ENCODE measurements at regions not wholly inside any gene's neighbourhood (a gene's known extent, or its start where the extent isn't known, plus 50 kb on each side); places are given as distances from the start of the nearest gene placed in this dataset.

GRCh38 chrX:150148749-150149672 lies 210.7 kb upstream of the EOLA2 start:
- TF ChIP-seq NBN (IDR thresholded peaks at IDR 0.05) (no peak), KAT2A (conservative IDR thresholded peaks at IDR 0.05; ENCODE audit: control insufficient read depth, low read depth, low read length) (no peak), NR2C1 (IDR thresholded peaks at IDR 0.05) (no peak), CTCF (IDR thresholded peaks at IDR 0.05 in 2 of 3, conservative IDR thresholded peaks at IDR 0.05 in 1 of 3; ENCODE audit: control insufficient read depth in 2 of 3, extremely low read depth in 1 of 3, insufficient read depth in 1 of 3, low read depth in 3 of 3, low read length in 3 of 3) (no peak), EZH2 (IDR thresholded peaks at IDR 0.05; ENCODE audit: borderline replicate concordance, control insufficient read depth, low read depth, low read length) (no peak), IKZF2 (IDR thresholded peaks at IDR 0.05) (no peak), CEBPB (IDR thresholded peaks at IDR 0.05; ENCODE audit: borderline replicate concordance in 1 of 2, low read depth in 2 of 2, low read length in 2 of 2) (no peak), TAF1 (IDR thresholded peaks at IDR 0.05; ENCODE audit: borderline replicate concordance, low read depth, low read length) (no peak), PBX3 (IDR thresholded peaks at IDR 0.05; ENCODE audit: insufficient replicate concordance, low read depth, low read length) (no peak), NRF1 (conservative IDR thresholded peaks at IDR 0.05; ENCODE audit: low read depth, low read length) (no peak), ZBED1 (IDR thresholded peaks at IDR 0.05; ENCODE audit: borderline replicate concordance) (no peak), BRCA1 (IDR thresholded peaks at IDR 0.05; ENCODE audit: low read depth, low read length) (no peak)
- TF ChIP-seq, protein P1, sequence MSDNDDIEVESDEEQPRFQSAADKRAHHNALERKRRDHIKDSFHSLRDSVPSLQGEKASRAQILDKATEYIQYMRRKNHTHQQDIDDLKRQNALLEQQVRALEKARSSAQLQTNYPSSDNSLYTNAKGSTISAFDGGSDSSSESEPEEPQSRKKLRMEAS (IDR thresholded peaks at IDR 0.05; ENCODE audit: low read depth, low read length): no peak
- TF ChIP-seq, protein P2, sequence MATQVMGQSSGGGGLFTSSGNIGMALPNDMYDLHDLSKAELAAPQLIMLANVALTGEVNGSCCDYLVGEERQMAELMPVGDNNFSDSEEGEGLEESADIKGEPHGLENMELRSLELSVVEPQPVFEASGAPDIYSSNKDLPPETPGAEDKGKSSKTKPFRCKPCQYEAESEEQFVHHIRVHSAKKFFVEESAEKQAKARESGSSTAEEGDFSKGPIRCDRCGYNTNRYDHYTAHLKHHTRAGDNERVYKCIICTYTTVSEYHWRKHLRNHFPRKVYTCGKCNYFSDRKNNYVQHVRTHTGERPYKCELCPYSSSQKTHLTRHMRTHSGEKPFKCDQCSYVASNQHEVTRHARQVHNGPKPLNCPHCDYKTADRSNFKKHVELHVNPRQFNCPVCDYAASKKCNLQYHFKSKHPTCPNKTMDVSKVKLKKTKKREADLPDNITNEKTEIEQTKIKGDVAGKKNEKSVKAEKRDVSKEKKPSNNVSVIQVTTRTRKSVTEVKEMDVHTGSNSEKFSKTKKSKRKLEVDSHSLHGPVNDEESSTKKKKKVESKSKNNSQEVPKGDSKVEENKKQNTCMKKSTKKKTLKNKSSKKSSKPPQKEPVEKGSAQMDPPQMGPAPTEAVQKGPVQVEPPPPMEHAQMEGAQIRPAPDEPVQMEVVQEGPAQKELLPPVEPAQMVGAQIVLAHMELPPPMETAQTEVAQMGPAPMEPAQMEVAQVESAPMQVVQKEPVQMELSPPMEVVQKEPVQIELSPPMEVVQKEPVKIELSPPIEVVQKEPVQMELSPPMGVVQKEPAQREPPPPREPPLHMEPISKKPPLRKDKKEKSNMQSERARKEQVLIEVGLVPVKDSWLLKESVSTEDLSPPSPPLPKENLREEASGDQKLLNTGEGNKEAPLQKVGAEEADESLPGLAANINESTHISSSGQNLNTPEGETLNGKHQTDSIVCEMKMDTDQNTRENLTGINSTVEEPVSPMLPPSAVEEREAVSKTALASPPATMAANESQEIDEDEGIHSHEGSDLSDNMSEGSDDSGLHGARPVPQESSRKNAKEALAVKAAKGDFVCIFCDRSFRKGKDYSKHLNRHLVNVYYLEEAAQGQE (IDR thresholded peaks at IDR 0.05; ENCODE audit: low read depth, low read length): no peak
